ENCODE measurements at regions not wholly inside any gene's neighbourhood (a gene's known extent, or its start where the extent isn't known, plus 50 kb on each side); places are given as distances from the start of the nearest gene placed in this dataset.

DNA sequence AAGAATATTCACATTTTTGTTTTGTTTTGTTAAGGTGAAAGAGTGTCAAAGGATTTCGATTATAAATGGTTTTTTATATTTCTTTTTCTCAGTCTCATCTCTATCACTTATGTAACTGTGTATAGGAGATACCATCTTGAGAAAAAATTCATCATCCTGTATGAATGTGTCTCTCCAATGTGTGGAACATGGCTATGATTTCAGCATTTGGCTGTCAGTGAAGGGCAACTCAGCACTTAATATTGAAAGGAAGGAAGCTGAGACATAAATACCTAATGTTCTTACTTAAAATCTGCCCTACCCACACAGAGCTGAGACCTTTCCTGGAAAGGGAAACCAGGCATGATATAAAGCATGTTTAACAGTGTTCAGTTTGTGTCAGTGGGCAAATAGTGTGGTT is 474.2 kb upstream of the RIOK2 start:
- TF ChIP-seq EZH2 (IDR thresholded peaks at IDR 0.05; ENCODE audit: insufficient read depth, poor library complexity, severe bottlenecking): no peak
- no peak for TF ChIP-seq EZH2phosphoT487 (IDR thresholded peaks at IDR 0.05; ENCODE audit: insufficient read depth, low read depth)

Measured in GM23248 (cell line).